ENCODE measurements at regions not wholly inside any gene's neighbourhood (a gene's known extent, or its start where the extent isn't known, plus 50 kb on each side); places are given as distances from the start of the nearest gene placed in this dataset.
A peak's percentile ranks its signal among the peaks of the same experiment; 100 is the strongest.

GRCh38 chr11:80007616-80008015 is 566.8 kb upstream of the TENM4 start:
- H3K27ac ChIP-seq (ENCODE audit: low read depth in 2 of 2, low read length in 2 of 2): no peak overlapping the region
- H3K4me1 ChIP-seq (ENCODE audit: control insufficient read depth in 2 of 2, insufficient read depth in 2 of 2, low read length in 2 of 2): no peaks in the 10 kb centered on the region
- H3K9ac ChIP-seq (ENCODE audit: low read depth in 1 of 2, low read length in 2 of 2): no peak overlapping the region
- no peaks in the 10 kb centered on the region for H3K9me3 ChIP-seq (ENCODE audit: control insufficient read depth in 2 of 2, low read length in 2 of 2)
- no peak overlapping the region for H3K4me3 ChIP-seq (ENCODE audit: low read length in 2 of 2)
- no peaks in the 10 kb centered on the region for H3K27me3 ChIP-seq (ENCODE audit: control insufficient read depth in 2 of 2, insufficient read depth in 2 of 2, low read length in 2 of 2)
- H3K36me3 ChIP-seq (ENCODE audit: control insufficient read depth in 2 of 2, insufficient read depth in 2 of 2, low read length in 2 of 2): no peaks in the 10 kb centered on the region

GRCh38 chr11:79990141-79990540 is 549.3 kb upstream of the TENM4 start:
- no peaks in the 10 kb centered on the region for H3K27me3 ChIP-seq (ENCODE audit: control insufficient read depth in 2 of 2, insufficient read depth in 2 of 2, low read length in 2 of 2)
- no peaks in the 10 kb centered on the region for H3K36me3 ChIP-seq (ENCODE audit: control insufficient read depth in 2 of 2, insufficient read depth in 2 of 2, low read length in 2 of 2)
- no peak overlapping the region for H3K4me3 ChIP-seq (ENCODE audit: low read length in 2 of 2)
- H3K9ac ChIP-seq (ENCODE audit: low read depth in 1 of 2, low read length in 2 of 2): no peak overlapping the region
- H3K9me3 ChIP-seq (ENCODE audit: control insufficient read depth in 2 of 2, low read length in 2 of 2): no peaks in the 10 kb centered on the region
- no peaks in the 10 kb centered on the region for H3K4me1 ChIP-seq (ENCODE audit: control insufficient read depth in 2 of 2, insufficient read depth in 2 of 2, low read length in 2 of 2)
- H3K27ac ChIP-seq (ENCODE audit: low read depth in 2 of 2, low read length in 2 of 2): no peak overlapping the region

- Histone ChIP-seq H3K4me3 (ENCODE audit: low read length in 2 of 2) (no peak overlapping the region), H3K27me3 (ENCODE audit: control insufficient read depth in 2 of 2, insufficient read depth in 2 of 2, low read length in 2 of 2) (no peaks in the 10 kb centered on the region), H3K27ac (ENCODE audit: low read depth in 2 of 2, low read length in 2 of 2) (no peak overlapping the region), H3K9me3 (ENCODE audit: control insufficient read depth in 2 of 2, low read length in 2 of 2) (no peaks in the 10 kb centered on the region), H3K9ac (ENCODE audit: low read depth in 1 of 2, low read length in 2 of 2) (no peak overlapping the region), H3K36me3 (ENCODE audit: control insufficient read depth in 2 of 2, insufficient read depth in 2 of 2, low read length in 2 of 2) (no peaks in the 10 kb centered on the region), H3K4me1 (ENCODE audit: control insufficient read depth in 2 of 2, insufficient read depth in 2 of 2, low read length in 2 of 2) (no peaks in the 10 kb centered on the region)
Measured at GRCh38 chr11:79982185-79982584, 541.4 kb upstream of the TENM4 start.

GRCh38 chr11:79980916-79981315 is 540.1 kb upstream of the TENM4 start:
- no peak overlapping the region for H3K27ac ChIP-seq (ENCODE audit: low read depth in 2 of 2, low read length in 2 of 2)
- no peaks in the 10 kb centered on the region for H3K4me1 ChIP-seq (ENCODE audit: control insufficient read depth in 2 of 2, insufficient read depth in 2 of 2, low read length in 2 of 2)
- H3K36me3 ChIP-seq (ENCODE audit: control insufficient read depth in 2 of 2, insufficient read depth in 2 of 2, low read length in 2 of 2): no peaks in the 10 kb centered on the region
- H3K9ac ChIP-seq (ENCODE audit: low read depth in 1 of 2, low read length in 2 of 2): no peak overlapping the region
- no peak overlapping the region for H3K4me3 ChIP-seq (ENCODE audit: low read length in 2 of 2)
- H3K27me3 ChIP-seq (ENCODE audit: control insufficient read depth in 2 of 2, insufficient read depth in 2 of 2, low read length in 2 of 2): no peaks in the 10 kb centered on the region
- no peaks in the 10 kb centered on the region for H3K9me3 ChIP-seq (ENCODE audit: control insufficient read depth in 2 of 2, low read length in 2 of 2)

- H3K36me3 ChIP-seq (ENCODE audit: control insufficient read depth in 2 of 2, insufficient read depth in 2 of 2, low read length in 2 of 2): no peaks in the 10 kb centered on the region
- no peaks in the 10 kb centered on the region for H3K4me1 ChIP-seq (ENCODE audit: control insufficient read depth in 2 of 2, insufficient read depth in 2 of 2, low read length in 2 of 2)
- H3K27ac ChIP-seq (ENCODE audit: low read depth in 2 of 2, low read length in 2 of 2): no peak overlapping the region
- H3K9ac ChIP-seq (ENCODE audit: low read depth in 1 of 2, low read length in 2 of 2): no peak overlapping the region
- H3K27me3 ChIP-seq (ENCODE audit: control insufficient read depth in 2 of 2, insufficient read depth in 2 of 2, low read length in 2 of 2): no peaks in the 10 kb centered on the region
- H3K4me3 ChIP-seq (ENCODE audit: low read length in 2 of 2): peak overlapping the region in 1 of 2 donors; percentile 24
- H3K9me3 ChIP-seq (ENCODE audit: control insufficient read depth in 2 of 2, low read length in 2 of 2): no peaks in the 10 kb centered on the region
Measured at GRCh38 chr11:79973721-79974617, 533.1 kb upstream of the TENM4 start.

GRCh38 chr11:79971255-79971654 is 530.4 kb upstream of the TENM4 start:
- Histone ChIP-seq H3K4me1 (ENCODE audit: control insufficient read depth in 2 of 2, insufficient read depth in 2 of 2, low read length in 2 of 2) (no peaks in the 10 kb centered on the region), H3K4me3 (ENCODE audit: low read length in 2 of 2) (no peak overlapping the region), H3K36me3 (ENCODE audit: control insufficient read depth in 2 of 2, insufficient read depth in 2 of 2, low read length in 2 of 2) (no peaks in the 10 kb centered on the region), H3K9ac (ENCODE audit: low read depth in 1 of 2, low read length in 2 of 2) (no peak overlapping the region), H3K9me3 (ENCODE audit: control insufficient read depth in 2 of 2, low read length in 2 of 2) (no peaks in the 10 kb centered on the region), H3K27ac (ENCODE audit: low read depth in 2 of 2, low read length in 2 of 2) (no peak overlapping the region), H3K27me3 (ENCODE audit: control insufficient read depth in 2 of 2, insufficient read depth in 2 of 2, low read length in 2 of 2) (no peaks in the 10 kb centered on the region)

GRCh38 chr11:79966592-79966991 is 525.8 kb upstream of the TENM4 start:
- Histone ChIP-seq H3K9me3 (ENCODE audit: control insufficient read depth in 2 of 2, low read length in 2 of 2) (no peaks in the 10 kb centered on the region), H3K27ac (ENCODE audit: low read depth in 2 of 2, low read length in 2 of 2) (no peak overlapping the region), H3K4me3 (ENCODE audit: low read length in 2 of 2) (no peak overlapping the region), H3K27me3 (ENCODE audit: control insufficient read depth in 2 of 2, insufficient read depth in 2 of 2, low read length in 2 of 2) (no peaks in the 10 kb centered on the region), H3K9ac (ENCODE audit: low read depth in 1 of 2, low read length in 2 of 2) (no peak overlapping the region), H3K36me3 (ENCODE audit: control insufficient read depth in 2 of 2, insufficient read depth in 2 of 2, low read length in 2 of 2) (no peaks in the 10 kb centered on the region), H3K4me1 (ENCODE audit: control insufficient read depth in 2 of 2, insufficient read depth in 2 of 2, low read length in 2 of 2) (no peaks in the 10 kb centered on the region)

- H3K9ac ChIP-seq (ENCODE audit: low read depth in 1 of 2, low read length in 2 of 2): no peak overlapping the region
- H3K4me3 ChIP-seq (ENCODE audit: low read length in 2 of 2): no peak overlapping the region
- no peaks in the 10 kb centered on the region for H3K4me1 ChIP-seq (ENCODE audit: control insufficient read depth in 2 of 2, insufficient read depth in 2 of 2, low read length in 2 of 2)
- H3K36me3 ChIP-seq (ENCODE audit: control insufficient read depth in 2 of 2, insufficient read depth in 2 of 2, low read length in 2 of 2): no peaks in the 10 kb centered on the region
- H3K27ac ChIP-seq (ENCODE audit: low read depth in 2 of 2, low read length in 2 of 2): no peak overlapping the region
- H3K27me3 ChIP-seq (ENCODE audit: control insufficient read depth in 2 of 2, insufficient read depth in 2 of 2, low read length in 2 of 2): no peaks in the 10 kb centered on the region
- H3K9me3 ChIP-seq (ENCODE audit: control insufficient read depth in 2 of 2, low read length in 2 of 2): peaks cover 3% of the 10 kb centered on the region in 2 donors
Measured at GRCh38 chr11:79963856-79964645, 523.2 kb upstream of the TENM4 start.

GRCh38 chr11:79960461-79960860 is 519.6 kb upstream of the TENM4 start:
- Histone ChIP-seq H3K27me3 (ENCODE audit: control insufficient read depth in 2 of 2, insufficient read depth in 2 of 2, low read length in 2 of 2) (no peaks in the 10 kb centered on the region), H3K36me3 (ENCODE audit: control insufficient read depth in 2 of 2, insufficient read depth in 2 of 2, low read length in 2 of 2) (no peaks in the 10 kb centered on the region), H3K9me3 (ENCODE audit: control insufficient read depth in 2 of 2, low read length in 2 of 2) (peaks cover 5 to 8% of the 10 kb centered on the region in 2 donors), H3K9ac (ENCODE audit: low read depth in 1 of 2, low read length in 2 of 2) (no peak overlapping the region), H3K4me1 (ENCODE audit: control insufficient read depth in 2 of 2, insufficient read depth in 2 of 2, low read length in 2 of 2) (peaks cover 0 to 2% of the 10 kb centered on the region in 2 donors), H3K4me3 (ENCODE audit: low read length in 2 of 2) (no peak overlapping the region), H3K27ac (ENCODE audit: low read depth in 2 of 2, low read length in 2 of 2) (no peak overlapping the region)

GRCh38 chr11:79959318-79959717 is 518.5 kb upstream of the TENM4 start:
- H3K27ac ChIP-seq (ENCODE audit: low read depth in 2 of 2, low read length in 2 of 2): no peak overlapping the region
- H3K9me3 ChIP-seq (ENCODE audit: control insufficient read depth in 2 of 2, low read length in 2 of 2): peaks cover 5 to 8% of the 10 kb centered on the region in 2 donors
- peaks cover 0 to 2% of the 10 kb centered on the region in 2 donors for H3K4me1 ChIP-seq (ENCODE audit: control insufficient read depth in 2 of 2, insufficient read depth in 2 of 2, low read length in 2 of 2)
- H3K9ac ChIP-seq (ENCODE audit: low read depth in 1 of 2, low read length in 2 of 2): no peak overlapping the region
- no peak overlapping the region for H3K4me3 ChIP-seq (ENCODE audit: low read length in 2 of 2)
- no peaks in the 10 kb centered on the region for H3K27me3 ChIP-seq (ENCODE audit: control insufficient read depth in 2 of 2, insufficient read depth in 2 of 2, low read length in 2 of 2)
- no peaks in the 10 kb centered on the region for H3K36me3 ChIP-seq (ENCODE audit: control insufficient read depth in 2 of 2, insufficient read depth in 2 of 2, low read length in 2 of 2)

All from mucosa of rectum (tissue), 2 donors.